GM21717 (cell line): ENCODE measurements at regions not wholly inside any gene's neighbourhood (a gene's known extent, or its start where the extent isn't known, plus 50 kb on each side); places are given as distances from the start of the nearest gene placed in this dataset.
"Not testable (repeated sequence)": the region's sequence is repeated elsewhere in the genome, so short reads cannot be mapped to it uniquely, and the experiment has no call there.

Experiments used
- ATAC-seq: cut with Tn5 transposase; IDR thresholded peaks from one replicate; pipeline ENCODE4 v1.9.1; 2021; ENCODE audit warnings: mild to moderate bottlenecking, moderate library complexity; ENCODE audit not compliant: unreplicated experiment

GRCh38 chr10:60623627-60624026 lies 154.7 kb upstream of the CDK1 start:
- no peak for ATAC-seq

DNA sequence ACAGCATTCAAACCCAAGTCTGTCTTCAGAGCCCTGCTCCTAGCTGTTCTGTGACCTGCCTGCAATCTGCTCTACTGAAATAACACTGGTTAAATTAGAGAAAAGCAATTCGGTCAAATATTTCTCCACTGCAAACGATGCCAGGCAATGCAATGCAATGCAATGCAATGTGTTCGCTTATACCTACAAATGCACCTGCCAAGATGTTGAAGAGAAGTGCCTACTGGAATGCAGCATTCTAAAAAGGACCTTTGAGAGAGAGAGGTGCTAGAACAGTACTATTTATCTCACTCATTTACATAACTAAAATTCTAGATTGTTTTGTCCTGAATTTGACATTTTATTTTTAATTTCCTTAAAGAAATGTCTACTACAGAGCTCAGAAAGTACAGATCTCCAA lies 157.3 kb upstream of the CDK1 start:
- ATAC-seq: no peak

GRCh38 chr10:60618861-60619260 lies 159.4 kb upstream of the CDK1 start:
- no peak for ATAC-seq

DNA sequence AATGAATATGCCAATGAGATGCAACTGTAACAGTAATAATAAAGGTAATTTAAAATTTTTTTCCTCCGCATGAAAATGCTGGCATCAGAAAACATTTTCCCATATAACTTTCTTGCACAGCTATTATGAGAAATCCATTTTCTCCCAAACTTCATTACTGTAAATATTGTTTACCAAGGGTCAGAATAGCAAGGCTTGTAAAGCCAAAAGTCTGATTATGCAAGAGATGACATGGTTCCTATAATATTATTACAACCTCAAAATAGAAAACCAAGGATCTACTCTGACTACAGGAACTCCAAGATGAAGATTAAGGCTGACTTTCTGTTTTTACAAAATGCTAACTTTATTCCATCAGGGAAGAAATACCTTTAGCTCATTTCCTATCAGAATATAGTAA lies 162.7 kb upstream of the CDK1 start:
- no peak for ATAC-seq

- no peak for ATAC-seq
Observed at GRCh38 chr10:60614363-60614762, 163.9 kb upstream of the CDK1 start.

DNA sequence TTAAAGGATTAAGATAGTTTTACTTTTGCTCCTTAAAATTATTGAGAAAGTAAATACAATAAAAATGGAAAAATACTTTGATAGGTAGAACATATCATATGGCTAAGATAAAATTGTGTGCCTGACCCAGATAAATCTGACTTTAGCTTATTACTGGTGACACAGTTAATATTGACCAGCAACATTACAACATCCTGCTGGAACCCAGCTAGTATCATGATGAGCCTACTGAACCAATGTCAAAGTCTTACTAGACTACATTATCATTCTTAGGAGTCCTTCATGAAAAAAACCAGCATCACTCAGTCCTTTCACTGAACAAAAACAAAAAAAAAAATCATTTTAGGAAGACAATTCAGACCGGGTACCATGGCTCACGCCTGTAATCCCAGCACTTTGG lies 164.8 kb upstream of the CDK1 start:
- ATAC-seq: no peak

DNA sequence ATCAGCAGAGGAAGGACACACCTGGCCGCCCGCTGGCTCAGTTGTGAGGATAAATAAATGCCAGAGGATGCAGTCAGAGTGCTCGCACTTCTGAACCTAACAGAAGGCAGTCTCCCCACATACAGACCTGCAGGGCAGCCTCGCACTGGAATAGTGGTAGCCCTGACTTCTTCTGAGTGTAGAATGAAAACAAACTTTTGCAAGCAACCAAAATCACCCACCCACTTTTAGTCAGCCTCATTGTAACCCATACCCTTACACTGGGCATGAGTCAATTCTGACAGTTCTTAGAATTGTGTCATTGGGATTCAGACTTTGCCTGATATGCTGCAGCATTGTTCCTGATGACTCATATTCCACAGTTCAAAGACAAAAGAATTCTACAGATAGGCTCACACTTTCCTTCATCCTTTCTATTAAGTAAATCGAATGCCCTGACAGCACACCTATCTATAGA lies 167.0 kb upstream of the CDK1 start:
- no peak for ATAC-seq

- ATAC-seq: no peak
Observed at GRCh38 chr10:60607372-60607771, 170.9 kb upstream of the CDK1 start.

DNA sequence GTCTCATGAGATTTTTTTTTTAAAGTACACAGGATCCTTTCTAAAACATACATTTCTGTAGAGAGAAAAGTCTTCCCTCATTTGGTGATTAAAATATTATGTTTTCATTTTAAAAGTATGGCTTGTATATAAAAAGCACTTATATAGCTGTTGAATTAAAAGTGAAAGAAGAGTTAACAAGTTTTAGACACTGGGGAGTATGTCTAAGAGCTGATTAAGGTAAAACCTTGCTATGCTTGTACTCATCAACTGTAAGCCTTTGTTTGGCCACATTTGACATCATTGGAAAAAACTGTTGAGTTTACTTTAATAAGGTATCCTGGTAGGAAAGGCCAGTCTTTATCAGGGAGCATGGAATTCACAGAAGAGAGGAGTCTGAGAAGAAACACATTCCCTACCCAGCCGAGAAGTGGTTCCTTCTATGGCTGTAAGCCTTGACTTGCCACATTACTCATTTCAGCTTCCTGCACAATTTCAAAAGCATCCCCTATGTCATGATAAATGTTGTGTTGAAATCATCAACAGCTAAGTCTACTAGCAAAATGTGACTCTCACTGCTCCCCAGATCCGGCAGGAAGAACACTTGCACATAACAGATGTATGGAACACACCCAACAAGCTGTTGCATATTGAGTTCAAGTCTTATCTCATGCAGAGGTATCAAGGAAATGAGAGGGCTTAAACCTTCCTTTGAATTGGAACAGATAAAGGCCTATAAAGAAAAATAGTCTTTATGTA lies 171.8 kb upstream of the CDK1 start:
- no peak for ATAC-seq

DNA sequence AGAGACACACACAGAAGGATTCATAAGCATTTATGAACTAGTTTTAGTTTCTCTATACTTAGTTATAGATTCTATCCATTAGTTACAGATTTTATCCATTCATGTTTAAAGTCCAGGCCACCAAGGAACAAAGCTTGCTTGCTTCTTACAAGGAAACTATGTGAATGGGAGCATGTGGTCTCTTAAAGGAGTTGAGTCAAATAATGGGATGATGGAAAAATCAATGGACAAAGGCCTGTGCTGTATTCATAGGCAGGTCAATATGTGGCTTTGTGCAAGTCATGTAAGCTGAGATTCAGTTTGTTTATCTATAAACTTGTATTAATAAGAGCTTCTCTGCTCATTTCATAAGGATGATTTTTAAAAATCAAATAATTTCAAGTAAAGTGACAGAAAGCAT lies 172.8 kb upstream of the CDK1 start:
- ATAC-seq: no peak

DNA sequence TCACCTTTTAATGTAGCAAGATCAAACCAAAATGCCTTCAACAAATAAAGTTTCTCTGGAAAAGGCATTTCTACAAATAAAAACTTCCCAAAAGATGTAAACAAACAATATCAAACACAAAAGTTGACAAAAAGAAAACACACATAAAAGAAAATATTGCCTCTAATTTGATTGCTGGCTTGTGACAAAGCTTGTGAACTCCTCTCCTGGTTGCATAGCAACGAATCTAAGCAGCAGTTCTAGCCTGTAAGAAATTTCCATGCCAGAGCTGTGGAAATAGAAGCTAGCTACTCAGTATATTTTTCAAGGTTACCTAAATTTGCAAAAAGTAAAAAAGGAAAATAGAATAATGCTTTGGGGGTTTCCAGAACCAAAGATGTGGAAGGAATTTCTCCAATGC lies 173.9 kb upstream of the CDK1 start:
- ATAC-seq: no peak

DNA sequence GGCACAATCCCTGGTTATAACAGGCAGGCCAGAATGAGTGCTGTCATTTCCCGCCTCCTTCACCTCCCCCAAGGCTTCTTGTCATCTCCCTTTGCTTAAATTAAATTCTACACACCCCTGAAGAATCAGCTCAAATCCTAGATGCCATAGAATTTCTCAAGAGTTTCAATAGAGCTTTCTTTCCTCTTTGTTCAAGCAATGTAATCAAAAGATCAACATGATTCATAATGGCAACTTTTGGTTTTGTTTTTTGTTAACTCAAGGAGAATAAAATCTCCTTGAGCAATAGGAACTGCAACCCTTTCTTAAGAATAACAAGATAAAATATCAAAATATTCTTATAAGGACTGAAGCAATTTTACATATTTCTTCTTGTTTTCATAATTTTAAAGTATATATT lies 180.8 kb upstream of the CDK1 start:
- ATAC-seq: no peak

GRCh38 chr10:60595852-60596251 lies 182.4 kb upstream of the CDK1 start:
- no peak for ATAC-seq

- no peak for ATAC-seq
Observed at GRCh38 chr10:60594476-60595051, 183.7 kb upstream of the CDK1 start.

- ATAC-seq: no peak
Observed at GRCh38 chr10:60591119-60591518, 187.2 kb upstream of the CDK1 start.

GRCh38 chr10:60589376-60589775 lies 188.9 kb upstream of the CDK1 start:
- no peak for ATAC-seq

DNA sequence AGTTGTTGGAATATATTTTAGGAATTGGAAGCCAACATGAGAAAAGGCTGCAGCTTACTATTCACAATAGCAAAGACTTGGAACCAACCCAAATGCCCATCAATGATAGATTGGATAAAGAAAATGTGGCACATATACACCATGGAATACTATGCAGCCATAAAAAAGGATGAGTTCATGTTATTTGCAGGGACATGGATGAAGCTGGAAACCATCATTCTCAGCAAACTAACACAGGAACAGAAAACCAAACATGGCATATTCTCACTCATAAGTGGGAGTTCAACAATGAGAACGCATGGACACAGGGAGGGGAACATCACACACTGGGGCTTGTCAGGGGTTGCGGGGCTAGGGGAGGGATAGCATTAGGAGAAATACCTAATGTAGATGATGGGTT lies 192.1 kb upstream of the ANK3 start:
- not testable (repeated sequence) for ATAC-seq

- ATAC-seq: no peak
Observed at GRCh38 chr10:60578217-60578616, 188.5 kb upstream of the ANK3 start.

- no peak for ATAC-seq
Observed at GRCh38 chr10:60576130-60577069, 186.7 kb upstream of the ANK3 start.

- ATAC-seq: no peak
Observed at GRCh38 chr10:60575105-60575504, 185.4 kb upstream of the ANK3 start.

DNA sequence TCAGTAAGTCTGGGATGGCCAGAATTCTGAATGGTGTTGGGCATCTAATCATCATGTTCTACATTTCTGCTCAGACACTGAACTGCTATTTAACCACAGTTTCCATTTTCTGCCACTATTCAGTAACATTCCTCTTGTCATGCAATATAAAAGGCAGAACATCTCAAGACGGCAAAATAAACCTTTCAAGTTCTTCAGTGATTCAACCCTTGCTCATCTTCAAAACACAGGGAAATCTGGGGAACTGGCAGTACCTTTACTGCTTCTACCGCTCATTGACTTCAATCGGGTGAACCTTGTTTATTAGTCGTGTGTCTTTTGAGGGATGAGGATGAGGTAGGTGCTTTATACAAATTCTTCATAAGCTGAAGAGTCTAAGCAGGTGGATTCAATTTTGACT lies 184.7 kb upstream of the ANK3 start:
- ATAC-seq: no peak

- no peak for ATAC-seq
Observed at GRCh38 chr10:60573336-60573735, 183.7 kb upstream of the ANK3 start.
